ENCODE measurements at regions not wholly inside any gene's neighbourhood (a gene's known extent, or its start where the extent isn't known, plus 50 kb on each side); places are given as distances from the start of the nearest gene placed in this dataset.
A peak's percentile ranks its signal among the peaks of the same experiment; 100 is the strongest.

GRCh38 chr11:13205486-13205885, 72.1 kb upstream of the BMAL1 start:
- no peak for DNase-seq (ENCODE audit: extremely low read depth, low read depth)
- no peak for TF ChIP-seq CTCF (IDR thresholded peaks at IDR 0.05; ENCODE audit: low read depth, low read length)

GRCh38 chr11:13206086-13206640, 71.4 kb upstream of the BMAL1 start:
- DNase-seq (ENCODE audit: extremely low read depth, low read depth), result no peak
- TF ChIP-seq CTCF (IDR thresholded peaks at IDR 0.05; ENCODE audit: low read depth, low read length), result no peak

- no peak for TF ChIP-seq CTCF (IDR thresholded peaks at IDR 0.05; ENCODE audit: low read depth, low read length)
- DNase-seq (ENCODE audit: extremely low read depth, low read depth), result no peak
Observed at GRCh38 chr11:13207270-13207664, 70.3 kb upstream of the BMAL1 start.

GRCh38 chr11:13207665-13208594, 69.7 kb upstream of the BMAL1 start:
- DNase-seq (ENCODE audit: extremely low read depth, low read depth), result no peak
- TF ChIP-seq CTCF (IDR thresholded peaks at IDR 0.05; ENCODE audit: low read depth, low read length), result no peak

GRCh38 chr11:13208921-13209320, 68.7 kb upstream of the BMAL1 start:
- no peak for DNase-seq (ENCODE audit: extremely low read depth, low read depth)
- TF ChIP-seq CTCF (IDR thresholded peaks at IDR 0.05; ENCODE audit: low read depth, low read length), result no peak

- TF ChIP-seq CTCF (IDR thresholded peaks at IDR 0.05; ENCODE audit: low read depth, low read length), result no peak
- no peak for DNase-seq (ENCODE audit: extremely low read depth, low read depth)
Observed at GRCh38 chr11:13209379-13209778, 68.2 kb upstream of the BMAL1 start.

GRCh38 chr11:13210424-13210823, 67.2 kb upstream of the BMAL1 start:
- TF ChIP-seq CTCF (IDR thresholded peaks at IDR 0.05; ENCODE audit: low read depth, low read length), result peak; percentile 67
- peak; percentile 66 for DNase-seq (ENCODE audit: extremely low read depth, low read depth)
